HG02798 (cell line): ENCODE measurements at regions not wholly inside any gene's neighbourhood (a gene's known extent, or its start where the extent isn't known, plus 50 kb on each side); places are given as distances from the start of the nearest gene placed in this dataset.

Experiments
- ATAC-seq: cut with Tn5 transposase; IDR thresholded peaks from one replicate; pipeline ENCODE4 v1.9.1; 2021; ENCODE audit warnings: mild to moderate bottlenecking; ENCODE audit not compliant: unreplicated experiment, poor library complexity

- ATAC-seq = no peak
Observed at GRCh38 chr2:106704798-106705197, 181.2 kb downstream of the ST6GAL2 start.

GRCh38 chr2:106705877-106706276 lies 180.1 kb downstream of the ST6GAL2 start:
- ATAC-seq = no peak

GRCh38 chr2:106706283-106706682 lies 179.7 kb downstream of the ST6GAL2 start:
- no peak for ATAC-seq

GRCh38 chr2:106708209-106708608 lies 177.8 kb downstream of the ST6GAL2 start:
- no peak for ATAC-seq

- no peak for ATAC-seq
Observed at GRCh38 chr2:106709229-106709628, 176.7 kb downstream of the ST6GAL2 start.

GRCh38 chr2:106719222-106719621 lies 166.7 kb downstream of the ST6GAL2 start:
- ATAC-seq = no peak

GRCh38 chr2:106720026-106720425 lies 165.9 kb downstream of the ST6GAL2 start:
- no peak for ATAC-seq

GRCh38 chr2:106724301-106724794 lies 161.6 kb downstream of the ST6GAL2 start:
- ATAC-seq = no peak

- ATAC-seq = no peak
Observed at GRCh38 chr2:106734165-106734564, 151.8 kb downstream of the ST6GAL2 start.

- ATAC-seq = no peak
Observed at GRCh38 chr2:106735807-106736206, 150.2 kb downstream of the ST6GAL2 start.

GRCh38 chr2:106736221-106736620 lies 149.7 kb downstream of the ST6GAL2 start:
- ATAC-seq = no peak

- ATAC-seq = no peak
Observed at GRCh38 chr2:106745468-106745867, 140.5 kb downstream of the ST6GAL2 start.

- no peak for ATAC-seq
Observed at GRCh38 chr2:106749823-106750222, 136.1 kb downstream of the ST6GAL2 start.
